MM.1S (cell line): ENCODE measurements at regions not wholly inside any gene's neighbourhood (a gene's known extent, or its start where the extent isn't known, plus 50 kb on each side); places are given as distances from the start of the nearest gene placed in this dataset.

Source experiments
- DNase-seq: peaks from one replicate; pipeline ENCODE4 v3.0.0-alpha.2; 2015
- H2AFZ ChIP-seq: fragments of 300-600 bp; sonication (generic); 2 replicates; pipeline ENCODE4 v1.6.0; 2016; ENCODE audit warnings: antibody characterized with exemption, low read length
- H3F3A ChIP-seq: fragments of 300-600 bp; sonication (generic); 2 replicates; pipeline ENCODE4 v1.6.1; 2016; ENCODE audit warnings: mild to moderate bottlenecking, antibody characterized with exemption, low read length, moderate library complexity, mixed read lengths; ENCODE audit not compliant: insufficient read depth
- H3K27ac ChIP-seq: fragments of 300-600 bp; sonication (generic); 2 replicates; pipeline ENCODE4 v1.5.1; 2016; ENCODE audit warnings: mild to moderate bottlenecking, low read length
- H3K27me3 ChIP-seq: fragments of 300-600 bp; sonication (generic); replicated peaks from 2 replicates; pipeline ENCODE4 v1.6.0; 2016; ENCODE audit warnings: low read length; ENCODE audit not compliant: insufficient read depth
- H3K36me3 ChIP-seq: fragments of 300-600 bp; sonication (generic); replicated peaks from 2 replicates; pipeline ENCODE4 v1.6.1; 2016; ENCODE audit warnings: mild to moderate bottlenecking, low read length, mixed read lengths; ENCODE audit not compliant: insufficient read depth
- H3K4me1 ChIP-seq: fragments of 300-600 bp; sonication (generic); 2 replicates; pipeline ENCODE4 v1.6.1; 2016; ENCODE audit warnings: low read length, mixed read lengths
- H3K4me2 ChIP-seq: fragments of 300-600 bp; sonication (generic); 2 replicates; pipeline ENCODE4 v1.6.0; 2016; ENCODE audit warnings: low read depth, low read length
- H3K4me3 ChIP-seq: fragments of 300-600 bp; sonication (generic); 2 replicates; pipeline ENCODE4 v1.5.1; 2016; ENCODE audit warnings: low read length, mixed read lengths
- H3K79me2 ChIP-seq: fragments of 300-600 bp; sonication (generic); 2 replicates; pipeline ENCODE4 v1.6.1; 2016; ENCODE audit warnings: mixed run types, low read length, mixed read lengths
- H3K9ac ChIP-seq: fragments of 300-600 bp; sonication (generic); 2 replicates; pipeline ENCODE4 v1.6.1; 2016; ENCODE audit warnings: low read length, mixed read lengths
- H3K9me2 ChIP-seq: fragments of 300-600 bp; sonication (generic); replicated peaks from 2 replicates; pipeline ENCODE4 v1.6.1; 2016; ENCODE audit warnings: mild to moderate bottlenecking, low read length, mixed read lengths; ENCODE audit not compliant: insufficient read depth
- H3K9me3 ChIP-seq: fragments of 300-600 bp; sonication (generic); replicated peaks from 2 replicates; pipeline ENCODE4 v1.6.1; 2016; ENCODE audit warnings: mild to moderate bottlenecking, low read length, mixed read lengths; ENCODE audit not compliant: insufficient read depth
- H4K20me1 ChIP-seq: fragments of 300-600 bp; sonication (generic); 2 replicates; pipeline ENCODE4 v1.6.1; 2016; ENCODE audit warnings: mild to moderate bottlenecking, low read length, moderate library complexity, mixed read lengths; ENCODE audit not compliant: insufficient read depth
- EZH2 ChIP-seq: fragments of 300-600 bp; sonication (generic); optimal IDR thresholded peaks from 2 replicates; pipeline ENCODE3; 2017; ENCODE audit warnings: low read depth, mild to moderate bottlenecking, antibody characterized with exemption, low read length, mixed read lengths
- EZH2phosphoT487 ChIP-seq: fragments of 300-600 bp; sonication (generic); IDR thresholded peaks from 2 replicates; pipeline ENCODE4 v1.6.1; 2018; ENCODE audit warnings: antibody characterized with exemption, low read length
- TF ChIP-seq, protein P1 (sequence below): fragments of 300-600 bp; sonication (generic); IDR thresholded peaks from 2 replicates; pipeline ENCODE4 v1.5.1; 2016; ENCODE audit warnings: antibody characterized with exemption, low read length, mixed read lengths

DNA sequence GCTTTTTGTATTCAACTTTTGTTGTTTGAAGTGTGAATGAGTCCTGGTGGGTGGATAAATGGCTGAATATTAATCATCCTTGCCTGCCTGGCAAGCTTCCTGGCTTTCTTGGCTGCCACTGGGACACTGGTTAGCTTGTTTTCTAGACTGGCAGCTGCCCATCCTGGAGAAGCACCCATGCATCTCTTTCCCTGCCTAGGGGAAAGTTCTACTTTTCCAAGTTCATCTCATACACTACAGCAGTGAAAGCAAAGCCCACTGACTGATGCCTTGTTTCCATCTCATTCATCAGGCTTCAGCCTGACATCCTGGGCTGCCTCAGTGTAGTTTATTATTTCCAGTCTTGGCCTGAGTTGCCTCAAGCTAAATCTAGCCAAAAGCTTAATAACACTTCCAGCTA is 244.8 kb downstream of the PCDH20 start:
- no peaks in the 10 kb centered on the region for H3K9me3 ChIP-seq
- H3K36me3 ChIP-seq, result no peaks in the 10 kb centered on the region
- no peaks in the 10 kb centered on the region for H4K20me1 ChIP-seq
- H3K4me1 ChIP-seq, result no peaks in the 10 kb centered on the region
- H2AFZ ChIP-seq, result no peak overlapping the region
- DNase-seq, result no peak
- no peak overlapping the region for H3K4me2 ChIP-seq
- no peak overlapping the region for H3K9ac ChIP-seq
- no peaks in the 10 kb centered on the region for H3K79me2 ChIP-seq
- no peak overlapping the region for H3K27ac ChIP-seq
- no peak for TF ChIP-seq EZH2
- no peak for TF ChIP-seq EZH2phosphoT487
- TF ChIP-seq, protein P1, sequence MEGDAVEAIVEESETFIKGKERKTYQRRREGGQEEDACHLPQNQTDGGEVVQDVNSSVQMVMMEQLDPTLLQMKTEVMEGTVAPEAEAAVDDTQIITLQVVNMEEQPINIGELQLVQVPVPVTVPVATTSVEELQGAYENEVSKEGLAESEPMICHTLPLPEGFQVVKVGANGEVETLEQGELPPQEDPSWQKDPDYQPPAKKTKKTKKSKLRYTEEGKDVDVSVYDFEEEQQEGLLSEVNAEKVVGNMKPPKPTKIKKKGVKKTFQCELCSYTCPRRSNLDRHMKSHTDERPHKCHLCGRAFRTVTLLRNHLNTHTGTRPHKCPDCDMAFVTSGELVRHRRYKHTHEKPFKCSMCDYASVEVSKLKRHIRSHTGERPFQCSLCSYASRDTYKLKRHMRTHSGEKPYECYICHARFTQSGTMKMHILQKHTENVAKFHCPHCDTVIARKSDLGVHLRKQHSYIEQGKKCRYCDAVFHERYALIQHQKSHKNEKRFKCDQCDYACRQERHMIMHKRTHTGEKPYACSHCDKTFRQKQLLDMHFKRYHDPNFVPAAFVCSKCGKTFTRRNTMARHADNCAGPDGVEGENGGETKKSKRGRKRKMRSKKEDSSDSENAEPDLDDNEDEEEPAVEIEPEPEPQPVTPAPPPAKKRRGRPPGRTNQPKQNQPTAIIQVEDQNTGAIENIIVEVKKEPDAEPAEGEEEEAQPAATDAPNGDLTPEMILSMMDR, result no peak
- no peaks in the 10 kb centered on the region for H3K9me2 ChIP-seq
- H3K4me3 ChIP-seq, result no peak overlapping the region
- no peaks in the 10 kb centered on the region for H3F3A ChIP-seq
- H3K27me3 ChIP-seq, result no peaks in the 10 kb centered on the region

DNA sequence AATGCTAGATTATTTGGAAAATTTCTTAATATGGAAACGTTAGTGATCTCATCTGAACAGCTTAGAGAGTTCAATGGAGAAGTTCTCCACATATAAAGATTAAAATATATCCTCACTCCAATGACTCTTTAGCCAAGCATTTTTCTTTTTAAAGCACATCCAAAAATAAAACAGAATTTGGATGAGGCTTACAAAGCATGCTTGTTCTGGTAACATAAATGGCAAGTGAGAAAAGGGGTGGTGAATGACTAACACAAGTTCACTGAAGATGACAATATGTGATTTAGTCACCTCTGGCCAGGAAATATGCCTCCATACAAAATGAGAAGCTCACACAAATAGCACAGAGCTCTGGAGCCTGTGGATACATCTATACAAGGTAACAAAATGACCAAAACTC is 253.0 kb downstream of the PCDH20 start:
- H4K20me1 ChIP-seq, result no peaks in the 10 kb centered on the region
- TF ChIP-seq EZH2 (no peak), EZH2phosphoT487 (no peak)
- TF ChIP-seq, protein P1, result no peak
- H3K4me3 ChIP-seq, result no peak overlapping the region
- H3K79me2 ChIP-seq, result no peaks in the 10 kb centered on the region
- H3K9me2 ChIP-seq, result no peaks in the 10 kb centered on the region
- H3K9ac ChIP-seq, result no peak overlapping the region
- no peaks in the 10 kb centered on the region for H3K9me3 ChIP-seq
- no peaks in the 10 kb centered on the region for H3K36me3 ChIP-seq
- H3K27me3 ChIP-seq, result no peaks in the 10 kb centered on the region
- H3K27ac ChIP-seq, result no peak overlapping the region
- H2AFZ ChIP-seq, result no peak overlapping the region
- no peak for DNase-seq
- H3K4me2 ChIP-seq, result no peak overlapping the region
- no peaks in the 10 kb centered on the region for H3K4me1 ChIP-seq
- no peaks in the 10 kb centered on the region for H3F3A ChIP-seq

DNA sequence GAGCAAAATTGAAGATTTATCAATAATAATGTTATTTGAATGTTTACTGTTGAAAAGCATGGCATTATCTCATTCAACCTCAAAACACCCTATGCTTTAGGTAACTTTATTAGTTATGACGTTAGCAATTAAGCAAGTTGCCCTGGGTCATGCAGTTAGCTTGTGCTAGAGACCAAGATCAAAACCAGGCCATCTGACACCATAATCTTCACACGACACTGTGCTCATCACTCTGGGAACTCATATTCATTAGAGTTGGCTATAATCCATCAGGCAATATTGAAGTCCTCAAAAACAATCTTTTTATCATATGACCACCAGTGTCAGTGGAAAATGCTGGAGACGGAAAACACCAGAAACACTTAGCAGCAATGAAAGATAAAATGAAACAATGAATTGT is 253.5 kb downstream of the PCDH20 start:
- no peak overlapping the region for H3K4me3 ChIP-seq
- no peak overlapping the region for H3K4me2 ChIP-seq
- H3K4me1 ChIP-seq, result no peaks in the 10 kb centered on the region
- H3K9me3 ChIP-seq, result no peaks in the 10 kb centered on the region
- no peaks in the 10 kb centered on the region for H3K79me2 ChIP-seq
- TF ChIP-seq EZH2 (no peak), EZH2phosphoT487 (no peak)
- TF ChIP-seq, protein P1, result no peak
- H3K27me3 ChIP-seq, result no peaks in the 10 kb centered on the region
- H4K20me1 ChIP-seq, result no peaks in the 10 kb centered on the region
- H2AFZ ChIP-seq, result no peak overlapping the region
- no peak for DNase-seq
- no peaks in the 10 kb centered on the region for H3K36me3 ChIP-seq
- no peaks in the 10 kb centered on the region for H3K9me2 ChIP-seq
- H3K9ac ChIP-seq, result no peak overlapping the region
- H3K27ac ChIP-seq, result no peak overlapping the region
- no peaks in the 10 kb centered on the region for H3F3A ChIP-seq
